CD4-positive, alpha-beta T cell (primary cell): ENCODE measurements at regions not wholly inside any gene's neighbourhood (a gene's known extent, or its start where the extent isn't known, plus 50 kb on each side); places are given as distances from the start of the nearest gene placed in this dataset.

Source experiments
- ATAC-seq: fragments of 200-7000 bp; cut with Tn5 transposase; one replicate; pipeline ENCODE4 v1.10.0; 2022; ENCODE audit warnings: mild to moderate bottlenecking; ENCODE audit not compliant: poor library complexity
- CTCF ChIA-PET: fragments of 350-600 bp; sonication (Branson Sonifier 250); formaldehyde crosslinking; loops from one replicate; lab custom pipeline; 2021; ENCODE audit warnings: antibody characterized with exemption, inconsistent platforms; lab: Charles Lee
- POLR2A ChIA-PET: fragments of 350-600 bp; sonication (Branson Sonifier 250); formaldehyde crosslinking; loops from one replicate; lab custom pipeline; 2021; ENCODE audit warnings: antibody characterized with exemption, inconsistent platforms; lab: Charles Lee
- DNase-seq, 14 experiments: peaks; one replicate each; pipeline ENCODE4 v3.0.0-alpha.2; 2013 to 2020; ENCODE audit warnings: mixed read lengths in 2 of 14
- H3K27ac ChIP-seq, 2 donors: one replicate each; pipeline versions ENCODE4 v1.5.1 to v1.7.0; 2013; ENCODE audit warnings: low read length in 2 of 2, low read depth in 1 of 2, mild to moderate bottlenecking in 1 of 2
- H3K27me3 ChIP-seq, 2 experiments: 1 replicate in 1 of 2; 2 replicates in 1 of 2; pipeline versions ENCODE4 v1.6.1 to v1.7.0; 2013; ENCODE audit warnings: low read length in 2 of 2, control low read depth in 1 of 2, mild to moderate bottlenecking in 1 of 2, moderate library complexity in 1 of 2; ENCODE audit not compliant: insufficient read depth in 2 of 2, control insufficient read depth in 1 of 2
- H3K36me3 ChIP-seq: one replicate; pipeline ENCODE4 v1.6.1; 2013; ENCODE audit warnings: low read length, control low read depth; ENCODE audit not compliant: insufficient read depth
- H3K4me1 ChIP-seq: one replicate; pipeline ENCODE4 v1.6.1; 2013; ENCODE audit warnings: low read length, control low read depth; ENCODE audit not compliant: insufficient read depth
- H3K4me3 ChIP-seq: one replicate; pipeline ENCODE4 v1.5.1; 2013; ENCODE audit warnings: mild to moderate bottlenecking, low read length, moderate library complexity
- H3K9me3 ChIP-seq, 2 experiments: 1 replicate in 1 of 2; 2 replicates in 1 of 2; pipeline versions ENCODE4 v1.6.1 to v1.7.0; 2013; ENCODE audit warnings: low read length in 2 of 2, mild to moderate bottlenecking in 2 of 2, control low read depth in 1 of 2, moderate library complexity in 1 of 2; ENCODE audit not compliant: control insufficient read depth in 1 of 2, insufficient read depth in 1 of 2
- H3K27ac Mint-ChIP-seq: one replicate; pipeline ENCODE4 v1.8.0; 2020; ENCODE audit warnings: mixed read lengths
- H3K27me3 Mint-ChIP-seq: one replicate; pipeline ENCODE4 v1.8.0; 2021; ENCODE audit warnings: mixed read lengths
- H3K36me3 Mint-ChIP-seq: one replicate; pipeline ENCODE4 v1.8.0; 2021; ENCODE audit warnings: low read depth, mixed read lengths
- H3K4me1 Mint-ChIP-seq: one replicate; pipeline ENCODE4 v1.8.0; 2021; ENCODE audit warnings: low read depth, mixed read lengths
- H3K4me3 Mint-ChIP-seq: one replicate; pipeline ENCODE4 v1.8.0; 2020; ENCODE audit warnings: mild to moderate bottlenecking, mixed read lengths
- H3K9me3 Mint-ChIP-seq: one replicate; pipeline ENCODE4 v1.8.0; 2020; ENCODE audit warnings: mixed read lengths
- CTCF ChIP-seq: fragments of 200-600 bp; IDR thresholded peaks from one replicate; pipeline ENCODE4 v1.8.0; 2022; ENCODE audit warnings: antibody characterized with exemption, mild to moderate bottlenecking
- intact Hi-C, 2 experiments: fragments of 100-400 bp; cut with DNase I in 1 of 2; cut with micrococcal nuclease in 1 of 2; formaldehyde crosslinking; loops; one replicate each; pipeline versions ENCODE4 v1.15.1 to v1.9.0; 2023 to 2025; cut with DNase I, micrococcal nuclease

- no peaks in the 10 kb centered on the region for H3K4me1 Mint-ChIP-seq
- no peak overlapping the region for H3K27ac ChIP-seq
- no peak overlapping the region for H3K4me3 Mint-ChIP-seq
- peaks cover 4% of the 10 kb centered on the region for H3K9me3 Mint-ChIP-seq
- no peak overlapping the region for H3K27ac Mint-ChIP-seq
- no peak overlapping the region for H3K4me3 ChIP-seq
- DNase-seq = no peak
- no peaks in the 10 kb centered on the region for H3K36me3 ChIP-seq
- no peak for ATAC-seq
- no peak for TF ChIP-seq CTCF
- H3K27me3 Mint-ChIP-seq = no peaks in the 10 kb centered on the region
- H3K4me1 ChIP-seq = no peaks in the 10 kb centered on the region
- intact Hi-C loops = no loop called here
- H3K9me3 ChIP-seq = no peaks in the 10 kb centered on the region
- H3K27me3 ChIP-seq = peaks cover 0 to 2% of the 10 kb centered on the region in 2 experiments
- POLR2A ChIA-PET = no interaction called here
- H3K36me3 Mint-ChIP-seq = no peaks in the 10 kb centered on the region
- CTCF ChIA-PET = no interaction called here
Measured at GRCh38 chr16:9614389-9614788, 522.9 kb downstream of the HAPSTR1 start.

GRCh38 chr16:9622268-9622667 is 530.8 kb downstream of the HAPSTR1 start:
- intact Hi-C loops = no loop called here
- no peaks in the 10 kb centered on the region for H3K4me1 ChIP-seq
- no peak overlapping the region for H3K27ac ChIP-seq
- CTCF ChIA-PET = no interaction called here
- Mint-ChIP-seq H3K4me1 (no peaks in the 10 kb centered on the region), H3K27ac (no peak overlapping the region), H3K4me3 (no peak overlapping the region), H3K36me3 (no peaks in the 10 kb centered on the region), H3K27me3 (no peaks in the 10 kb centered on the region), H3K9me3 (peaks cover 4% of the 10 kb centered on the region)
- H3K27me3 ChIP-seq = no peaks in the 10 kb centered on the region
- no peaks in the 10 kb centered on the region for H3K9me3 ChIP-seq
- no peak for ATAC-seq
- no peak for DNase-seq
- POLR2A ChIA-PET = no interaction called here
- no peaks in the 10 kb centered on the region for H3K36me3 ChIP-seq
- no peak overlapping the region for H3K4me3 ChIP-seq
- TF ChIP-seq CTCF = no peak

GRCh38 chr16:9625122-9625521 is 533.7 kb downstream of the HAPSTR1 start:
- H3K4me1 Mint-ChIP-seq = no peaks in the 10 kb centered on the region
- POLR2A ChIA-PET = no interaction called here
- no peaks in the 10 kb centered on the region for H3K36me3 ChIP-seq
- H3K4me3 ChIP-seq = no peak overlapping the region
- DNase-seq (no peak), ATAC-seq (no peak)
- H3K27ac ChIP-seq = no peak overlapping the region
- H3K27ac Mint-ChIP-seq = no peak overlapping the region
- no peak for TF ChIP-seq CTCF
- no peaks in the 10 kb centered on the region for H3K9me3 ChIP-seq
- H3K27me3 Mint-ChIP-seq = no peaks in the 10 kb centered on the region
- CTCF ChIA-PET = no interaction called here
- H3K27me3 ChIP-seq = no peaks in the 10 kb centered on the region
- intact Hi-C loops = no loop called here
- H3K9me3 Mint-ChIP-seq = no peaks in the 10 kb centered on the region
- no peaks in the 10 kb centered on the region for H3K36me3 Mint-ChIP-seq
- no peak overlapping the region for H3K4me3 Mint-ChIP-seq
- no peaks in the 10 kb centered on the region for H3K4me1 ChIP-seq
